Activated CD4-positive, alpha-beta T cell treated with anti-CD3 and anti-CD28 coated beads, Interleukin-2, amount 10 ng/mL, durations not matched to agents 24 days and 14 days (primary cell): ENCODE measurements at regions not wholly inside any gene's neighbourhood (a gene's known extent, or its start where the extent isn't known, plus 50 kb on each side); places are given as distances from the start of the nearest gene placed in this dataset.
"Not testable (repeated sequence)": the region's sequence is repeated elsewhere in the genome, so short reads cannot be mapped to it uniquely, and the experiment has no call there.

Experiments
- DNase-seq: peaks from one replicate; pipeline ENCODE4 v3.0.0; 2022
- H3K27ac Mint-ChIP-seq: one replicate; pipeline ENCODE4 v1.8.0; 2022; ENCODE audit warnings: mild to moderate bottlenecking, mixed read lengths
- H3K27me3 Mint-ChIP-seq: one replicate; pipeline ENCODE4 v1.8.0; 2022; ENCODE audit warnings: mixed read lengths
- H3K36me3 Mint-ChIP-seq: one replicate; pipeline ENCODE4 v1.8.0; 2022; ENCODE audit warnings: low read depth, mild to moderate bottlenecking, mixed read lengths
- H3K4me1 Mint-ChIP-seq: one replicate; pipeline ENCODE4 v1.8.0; 2021; ENCODE audit warnings: mixed read lengths
- H3K4me3 Mint-ChIP-seq: one replicate; pipeline ENCODE4 v1.8.0; 2022; ENCODE audit warnings: mild to moderate bottlenecking, moderate library complexity, mixed read lengths
- H3K9me3 Mint-ChIP-seq: one replicate; pipeline ENCODE4 v1.8.0; 2021; ENCODE audit warnings: mixed read lengths
- intact Hi-C: fragments of 100-400 bp; cut with micrococcal nuclease; formaldehyde crosslinking; loops from one replicate; pipeline ENCODE4 v1.15.1; 2023

DNA sequence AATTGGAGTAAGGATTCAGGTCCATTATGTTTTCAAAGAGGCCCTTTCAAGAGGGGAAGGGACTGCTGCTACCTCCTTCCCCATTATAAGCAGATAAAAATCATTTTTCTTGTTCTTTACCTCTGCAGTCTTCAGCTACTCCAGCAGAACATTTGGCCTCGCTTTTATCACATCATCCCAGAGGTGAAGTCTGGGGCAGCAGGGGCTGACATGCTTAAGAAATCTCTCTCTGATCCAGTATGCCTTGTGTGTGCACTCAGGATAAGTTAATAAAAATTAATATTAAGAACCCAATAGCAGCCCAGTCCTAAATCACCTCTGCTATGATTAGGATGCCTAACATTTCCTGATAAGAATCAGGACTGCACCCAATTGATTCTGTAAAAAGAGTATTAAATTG is 306.9 kb upstream of the NREP start:
- peaks cover 6% of the 10 kb centered on the region for H3K27me3 Mint-ChIP-seq
- no peak overlapping the region for H3K4me3 Mint-ChIP-seq
- H3K36me3 Mint-ChIP-seq, result no peaks in the 10 kb centered on the region
- peak; percentile 28 for DNase-seq
- intact Hi-C loops, result no loop called here
- H3K4me1 Mint-ChIP-seq, result no peaks in the 10 kb centered on the region
- no peak overlapping the region for H3K27ac Mint-ChIP-seq
- H3K9me3 Mint-ChIP-seq, result no peaks in the 10 kb centered on the region

DNA sequence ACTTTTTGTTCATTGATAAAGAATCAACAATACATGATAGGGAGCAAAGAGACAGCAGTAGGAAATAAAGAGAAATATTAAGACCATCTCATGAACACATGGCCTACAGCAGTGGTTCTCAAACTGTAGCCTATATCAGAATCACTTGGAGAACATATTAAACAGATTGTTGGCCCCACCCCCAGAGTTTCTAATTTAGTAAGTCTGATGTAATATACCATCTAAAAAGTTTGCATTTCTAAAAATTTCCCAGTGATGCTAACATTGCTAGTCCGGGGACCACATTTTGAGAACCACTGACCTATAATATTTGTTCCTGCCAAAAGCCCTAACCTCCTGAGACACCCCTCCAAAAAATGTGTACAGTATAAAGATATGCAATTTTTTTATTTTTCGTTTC is 306.2 kb upstream of the NREP start:
- intact Hi-C loops, result no loop called here
- Mint-ChIP-seq H3K27me3 (peaks cover 6% of the 10 kb centered on the region), H3K27ac (no peak overlapping the region), H3K4me1 (no peaks in the 10 kb centered on the region), H3K36me3 (no peaks in the 10 kb centered on the region), H3K4me3 (no peak overlapping the region), H3K9me3 (no peaks in the 10 kb centered on the region)
- no peak for DNase-seq

DNA sequence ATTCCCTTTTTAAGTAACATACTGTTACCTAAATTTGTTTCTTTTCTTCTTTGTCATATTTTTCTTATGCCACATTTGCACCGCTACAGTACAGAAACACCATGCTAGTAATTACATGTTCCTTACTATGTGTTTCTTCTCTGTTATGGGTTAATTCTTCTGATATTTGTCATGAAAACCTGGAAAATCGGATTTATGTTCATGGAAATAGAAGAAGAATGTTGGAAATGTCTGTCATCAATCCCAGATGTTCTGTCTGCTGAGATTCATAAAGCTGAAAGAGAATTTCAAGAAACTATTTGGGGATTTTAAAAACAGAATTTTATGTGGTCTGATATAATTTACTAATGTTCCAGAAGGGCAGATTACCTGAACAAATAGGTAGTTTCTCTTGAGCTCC is 305.2 kb upstream of the NREP start:
- H3K4me1 Mint-ChIP-seq, result no peaks in the 10 kb centered on the region
- H3K36me3 Mint-ChIP-seq, result no peaks in the 10 kb centered on the region
- DNase-seq, result no peak
- H3K27me3 Mint-ChIP-seq, result peaks cover 4% of the 10 kb centered on the region
- no peaks in the 10 kb centered on the region for H3K9me3 Mint-ChIP-seq
- H3K4me3 Mint-ChIP-seq, result no peak overlapping the region
- H3K27ac Mint-ChIP-seq, result no peak overlapping the region
- intact Hi-C loops, result no loop called here

DNA sequence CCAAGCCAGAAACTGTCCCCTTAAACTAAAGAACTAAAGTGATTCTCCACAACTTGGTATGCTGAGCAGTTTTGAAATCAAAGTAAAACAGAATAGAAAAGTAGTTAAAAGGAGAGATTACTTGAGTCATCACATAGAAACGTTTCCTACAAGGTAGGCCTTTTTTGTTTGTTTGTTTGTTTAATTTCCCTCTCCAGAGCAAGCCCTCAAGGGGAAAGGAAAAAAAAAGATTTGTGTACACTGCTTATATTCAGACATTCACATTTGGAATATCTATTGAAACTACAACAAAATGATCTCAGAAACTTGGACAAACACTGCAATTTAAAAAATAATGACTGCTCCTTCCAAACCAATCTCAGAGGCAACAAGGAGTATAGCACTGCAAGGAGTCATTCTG is 304.7 kb upstream of the NREP start:
- Mint-ChIP-seq H3K27me3 (peaks cover 4% of the 10 kb centered on the region), H3K4me3 (no peak overlapping the region), H3K36me3 (no peaks in the 10 kb centered on the region), H3K9me3 (no peaks in the 10 kb centered on the region), H3K27ac (no peak overlapping the region), H3K4me1 (no peaks in the 10 kb centered on the region)
- DNase-seq, result no peak
- intact Hi-C loops, result no loop called here

DNA sequence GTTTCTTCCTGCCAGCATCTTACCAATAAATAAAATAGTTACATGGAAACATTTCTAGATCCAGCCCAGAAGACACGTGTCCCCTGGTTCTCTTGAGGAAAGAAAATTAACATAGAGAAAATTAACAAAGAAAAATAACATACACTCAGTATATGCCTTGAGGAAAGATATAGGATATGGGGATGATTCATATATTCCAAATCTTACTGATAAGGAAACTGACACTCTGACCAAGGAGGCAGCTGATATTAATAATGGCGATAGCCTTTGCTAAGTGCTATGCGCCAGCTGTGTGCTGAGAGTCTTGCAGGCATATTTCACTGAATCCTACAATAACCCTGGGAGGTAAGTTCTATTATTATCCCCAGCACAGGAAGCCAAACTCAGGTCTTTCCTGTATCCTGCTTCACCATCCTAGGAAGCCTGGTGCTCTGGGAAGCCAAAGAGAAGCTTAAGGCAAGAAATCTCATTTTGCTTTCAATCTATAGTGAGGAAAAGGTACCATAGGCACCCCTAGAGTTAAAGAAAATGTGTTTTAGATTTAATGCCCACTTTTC is 302.7 kb upstream of the NREP start:
- Mint-ChIP-seq H3K4me1 (no peaks in the 10 kb centered on the region), H3K9me3 (peaks cover 4% of the 10 kb centered on the region), H3K36me3 (no peaks in the 10 kb centered on the region), H3K27ac (no peak overlapping the region), H3K4me3 (no peak overlapping the region), H3K27me3 (peaks cover 4% of the 10 kb centered on the region)
- no peak for DNase-seq
- intact Hi-C loops, result no loop called here

DNA sequence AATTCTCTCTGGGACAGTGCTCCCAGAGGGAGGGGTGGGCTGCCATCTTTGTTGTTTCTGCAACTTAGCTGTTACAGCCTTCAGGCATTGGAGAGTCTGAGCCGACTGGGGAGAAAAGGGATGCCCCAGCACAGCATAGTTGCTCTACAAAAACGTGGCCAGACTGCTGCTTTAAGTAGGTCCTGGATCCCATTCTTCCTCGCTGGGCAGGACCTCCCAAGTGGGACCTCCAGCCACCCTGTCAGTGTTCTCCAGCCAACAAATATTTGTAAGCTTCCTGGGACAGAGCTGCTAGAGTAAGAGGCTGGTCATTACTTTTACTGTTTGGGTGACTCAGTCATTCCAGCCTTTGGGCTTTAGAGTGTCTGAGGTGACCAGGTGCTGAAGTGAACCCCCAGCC is 292.7 kb upstream of the NREP start:
- Mint-ChIP-seq H3K9me3 (peaks cover 5% of the 10 kb centered on the region), H3K4me3 (no peak overlapping the region), H3K4me1 (no peaks in the 10 kb centered on the region), H3K36me3 (no peaks in the 10 kb centered on the region), H3K27me3 (peaks cover 2% of the 10 kb centered on the region), H3K27ac (no peak overlapping the region)
- intact Hi-C loops, result no loop called here
- DNase-seq, result no peak

DNA sequence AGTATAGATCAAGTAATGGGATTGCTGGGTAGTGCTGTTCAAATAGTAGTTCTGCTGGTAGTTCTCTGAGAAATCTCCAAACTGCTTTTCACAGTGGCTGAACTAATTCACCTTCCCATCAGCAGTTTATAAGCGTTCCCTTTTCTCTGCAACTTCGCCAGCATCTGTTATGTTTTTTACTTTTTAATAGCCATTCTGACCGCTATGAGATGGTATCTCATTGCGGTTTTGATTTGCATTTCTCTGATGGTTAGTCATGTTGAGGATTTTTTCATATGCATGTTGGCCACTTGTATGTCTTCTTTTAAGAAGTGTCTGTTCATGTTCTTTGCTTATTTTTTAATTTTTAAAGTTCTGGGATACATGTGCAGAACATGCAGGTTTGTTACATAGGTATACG is 279.2 kb upstream of the NREP start:
- Mint-ChIP-seq H3K36me3 (no peaks in the 10 kb centered on the region), H3K27me3 (no peaks in the 10 kb centered on the region), H3K9me3 (no peaks in the 10 kb centered on the region), H3K4me3 (no peak overlapping the region), H3K27ac (no peak overlapping the region), H3K4me1 (no peaks in the 10 kb centered on the region)
- intact Hi-C loops, result no loop called here
- DNase-seq, result no peak

DNA sequence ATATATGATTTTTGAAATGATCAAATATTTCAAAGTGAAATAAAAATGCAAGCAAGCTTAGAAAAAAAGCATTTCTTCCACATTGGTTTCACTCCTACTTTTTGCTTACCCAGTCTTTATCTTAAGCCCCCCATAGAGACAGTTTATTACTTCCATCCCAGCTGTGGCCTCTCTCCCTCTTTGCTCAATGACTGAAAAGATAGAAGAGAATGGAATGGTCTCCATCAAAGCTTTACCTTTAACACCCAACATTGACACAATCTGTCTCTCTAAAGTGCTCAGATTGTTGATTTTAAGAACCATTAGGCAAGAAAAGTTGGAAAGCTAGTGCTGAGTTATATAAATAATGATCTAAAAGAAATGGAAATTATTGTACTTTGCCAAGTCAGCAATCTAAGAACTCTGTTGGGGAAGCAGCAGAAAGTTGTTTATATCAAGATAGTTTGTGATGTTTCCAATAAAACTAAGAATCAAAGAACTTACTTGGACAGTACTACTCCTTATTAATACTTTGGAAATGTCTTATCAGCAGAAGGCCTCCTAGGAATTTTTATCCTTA is 277.5 kb upstream of the NREP start:
- no peaks in the 10 kb centered on the region for H3K27me3 Mint-ChIP-seq
- intact Hi-C loops, result no loop called here
- H3K4me3 Mint-ChIP-seq, result no peak overlapping the region
- no peaks in the 10 kb centered on the region for H3K36me3 Mint-ChIP-seq
- H3K9me3 Mint-ChIP-seq, result no peaks in the 10 kb centered on the region
- no peak for DNase-seq
- H3K27ac Mint-ChIP-seq, result no peak overlapping the region
- H3K4me1 Mint-ChIP-seq, result no peaks in the 10 kb centered on the region

DNA sequence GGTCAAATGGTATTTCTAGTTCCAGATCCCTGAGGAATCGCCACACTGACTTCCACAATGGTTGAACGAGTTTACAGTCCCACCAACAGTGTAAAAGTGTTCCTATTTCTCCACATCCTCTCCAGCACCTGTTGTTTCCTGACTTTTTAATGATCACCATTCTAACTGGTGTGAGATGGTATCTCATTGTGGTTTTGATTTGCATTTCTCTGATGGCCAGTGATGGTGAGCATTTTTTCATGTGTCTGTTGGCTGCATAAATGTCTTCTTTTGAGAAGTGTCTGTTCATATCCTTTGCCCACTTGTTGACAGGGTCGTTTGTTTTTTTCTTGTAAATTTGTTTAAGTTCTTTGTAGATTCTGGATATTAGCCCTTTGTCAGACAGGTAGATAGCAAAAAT is 269.9 kb upstream of the NREP start:
- H3K27ac Mint-ChIP-seq, H3K4me3 Mint-ChIP-seq, H3K27me3 Mint-ChIP-seq, H3K4me1 Mint-ChIP-seq, DNase-seq, intact Hi-C loops, H3K9me3 Mint-ChIP-seq, H3K36me3 Mint-ChIP-seq: not testable (repeated sequence)

DNA sequence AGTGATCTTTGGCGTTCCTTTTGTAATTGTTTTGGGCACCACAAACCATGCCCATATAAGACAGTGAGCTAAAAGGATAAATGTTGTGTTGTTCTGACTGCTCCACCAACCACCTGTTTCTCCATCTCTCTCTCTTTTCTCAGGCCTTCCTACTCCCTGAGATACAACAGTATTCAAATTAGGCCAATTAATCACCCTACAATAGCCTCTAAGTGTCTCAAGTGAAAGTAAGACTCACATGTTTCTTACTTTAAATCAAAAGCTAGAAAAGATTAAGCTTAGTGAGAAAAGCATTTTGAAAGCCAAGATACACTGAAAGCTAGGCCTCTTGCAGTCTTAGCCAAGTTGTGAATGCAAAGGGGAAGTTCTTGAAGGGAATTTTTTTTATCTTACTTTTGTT is 268.8 kb upstream of the NREP start:
- Mint-ChIP-seq H3K9me3 (no peaks in the 10 kb centered on the region), H3K4me1 (no peaks in the 10 kb centered on the region), H3K27me3 (no peaks in the 10 kb centered on the region), H3K36me3 (no peaks in the 10 kb centered on the region), H3K27ac (no peak overlapping the region), H3K4me3 (no peak overlapping the region)
- no peak for DNase-seq
- intact Hi-C loops, result no loop called here

DNA sequence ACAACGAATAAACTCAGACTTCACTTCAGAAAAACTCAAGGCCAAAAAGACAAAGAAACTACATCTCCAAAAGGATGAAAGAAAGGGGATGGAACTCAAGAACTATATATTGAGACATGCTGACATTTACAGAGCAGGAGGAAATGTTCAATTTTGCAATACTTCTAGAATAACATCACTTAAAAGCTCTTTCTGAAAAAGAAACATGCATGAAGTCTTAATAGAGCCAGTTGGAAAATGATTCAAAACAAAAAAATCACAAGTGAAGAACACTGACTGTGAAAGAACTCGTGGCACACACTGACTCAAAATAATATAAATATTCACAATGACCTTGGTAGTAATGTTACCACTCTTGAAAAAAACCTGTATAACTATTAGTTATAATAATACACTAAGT is 267.8 kb upstream of the NREP start:
- Mint-ChIP-seq H3K36me3 (no peaks in the 10 kb centered on the region), H3K4me3 (no peak overlapping the region), H3K9me3 (no peaks in the 10 kb centered on the region), H3K4me1 (no peaks in the 10 kb centered on the region), H3K27ac (no peak overlapping the region), H3K27me3 (no peaks in the 10 kb centered on the region)
- DNase-seq, result no peak
- intact Hi-C loops, result no loop called here

DNA sequence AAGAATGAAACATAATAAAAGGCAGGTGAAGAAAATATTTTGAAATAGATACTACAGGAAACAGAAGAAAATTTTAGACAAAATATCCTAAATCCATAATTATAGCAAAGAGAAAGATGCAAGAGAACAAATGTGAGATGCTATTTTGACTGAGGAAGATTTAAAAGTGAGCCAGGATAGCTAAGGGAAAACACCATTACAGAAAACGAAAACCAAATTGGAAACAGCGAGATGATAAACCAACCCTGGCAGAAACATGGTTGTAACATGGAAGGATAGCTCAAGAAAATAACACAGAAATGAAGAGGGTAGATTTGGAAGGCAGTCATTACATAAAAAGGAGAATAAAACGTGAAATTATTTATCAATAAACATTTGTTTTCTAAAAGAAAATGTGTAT is 267.2 kb upstream of the NREP start:
- intact Hi-C loops, result no loop called here
- Mint-ChIP-seq H3K4me1 (no peaks in the 10 kb centered on the region), H3K4me3 (no peak overlapping the region), H3K27ac (no peak overlapping the region), H3K9me3 (no peaks in the 10 kb centered on the region), H3K36me3 (no peaks in the 10 kb centered on the region), H3K27me3 (no peaks in the 10 kb centered on the region)
- no peak for DNase-seq

DNA sequence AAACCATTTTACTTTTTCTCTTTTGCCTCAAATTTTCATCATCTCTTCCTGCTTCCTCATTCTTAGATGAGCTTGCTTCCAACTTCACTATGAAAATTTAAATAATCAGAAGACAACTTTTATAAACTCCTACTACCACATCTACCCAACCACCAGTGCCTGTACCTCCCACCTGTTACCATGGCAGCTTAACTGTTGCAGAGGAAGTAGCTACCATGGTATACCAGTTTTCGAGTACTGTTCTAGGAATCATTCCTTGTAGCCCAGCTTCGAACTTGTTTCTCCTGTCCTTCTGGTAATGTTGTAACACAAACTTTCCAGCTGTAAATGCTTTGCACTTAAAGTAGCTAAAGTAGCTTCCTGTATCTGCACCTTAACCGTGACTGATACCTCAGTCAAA is 266.8 kb upstream of the NREP start:
- Mint-ChIP-seq H3K27ac (no peak overlapping the region), H3K36me3 (no peaks in the 10 kb centered on the region), H3K4me1 (no peaks in the 10 kb centered on the region), H3K27me3 (no peaks in the 10 kb centered on the region), H3K9me3 (no peaks in the 10 kb centered on the region), H3K4me3 (no peak overlapping the region)
- intact Hi-C loops, result no loop called here
- DNase-seq, result no peak

DNA sequence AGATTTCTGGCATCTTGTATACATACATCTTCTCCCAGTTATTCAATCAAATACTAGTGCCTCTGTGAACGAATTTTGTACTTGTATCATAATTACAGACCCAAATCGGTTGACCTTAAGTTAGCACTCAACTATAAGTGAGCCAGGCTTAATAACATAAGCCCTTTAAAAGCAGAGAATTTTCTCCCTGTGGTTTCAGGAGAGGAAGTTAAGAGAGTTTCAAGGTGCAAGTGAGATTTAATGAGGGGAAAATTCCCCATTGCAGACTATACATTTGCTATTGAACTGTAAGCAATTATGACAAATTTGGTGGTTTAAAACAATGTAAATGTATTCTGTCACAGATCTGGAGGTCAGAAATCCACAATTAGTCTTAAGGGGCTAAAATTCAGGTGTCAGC is 261.9 kb upstream of the NREP start:
- H3K27me3 Mint-ChIP-seq, result no peaks in the 10 kb centered on the region

DNA sequence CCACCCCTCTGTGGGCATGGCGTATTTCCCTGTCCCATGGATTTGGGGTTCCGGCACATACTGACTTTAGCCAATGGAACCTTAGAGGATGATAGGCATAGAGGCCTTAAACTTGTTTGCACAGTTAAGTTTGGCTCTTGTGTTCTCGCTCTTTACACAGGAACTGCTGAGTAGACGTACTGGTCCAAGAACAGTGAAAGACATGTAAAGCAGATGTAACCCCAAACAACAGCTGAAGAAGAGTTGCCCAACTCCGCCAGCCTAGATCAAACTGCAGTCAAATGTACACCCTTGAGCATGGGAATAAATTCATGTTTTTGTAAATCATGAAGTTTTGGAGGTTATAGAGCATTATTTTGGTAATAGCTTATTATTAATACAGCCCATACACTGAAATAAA is 260.0 kb upstream of the NREP start:
- no peaks in the 10 kb centered on the region for H3K27me3 Mint-ChIP-seq
- no peaks in the 10 kb centered on the region for H3K9me3 Mint-ChIP-seq
- intact Hi-C loops, result no loop called here
- no peak overlapping the region for H3K27ac Mint-ChIP-seq
- no peak overlapping the region for H3K4me3 Mint-ChIP-seq
- no peaks in the 10 kb centered on the region for H3K4me1 Mint-ChIP-seq
- no peaks in the 10 kb centered on the region for H3K36me3 Mint-ChIP-seq
- DNase-seq, result no peak

More for the DNA sequence above, 261.9 kb upstream of the NREP start:
- intact Hi-C loops, result no loop called here
- no peak overlapping the region for H3K27ac Mint-ChIP-seq
- no peaks in the 10 kb centered on the region for H3K9me3 Mint-ChIP-seq
- H3K4me3 Mint-ChIP-seq, result no peak overlapping the region
- no peaks in the 10 kb centered on the region for H3K4me1 Mint-ChIP-seq
- no peaks in the 10 kb centered on the region for H3K36me3 Mint-ChIP-seq
- DNase-seq, result no peak
